ENCODE measurements at regions not wholly inside any gene's neighbourhood (a gene's known extent, or its start where the extent isn't known, plus 50 kb on each side); places are given as distances from the start of the nearest gene placed in this dataset.
A peak's percentile ranks its signal among the peaks of the same experiment; 100 is the strongest.

- TF ChIP-seq EZH2 (IDR thresholded peaks at IDR 0.05; ENCODE audit: insufficient read depth, poor library complexity, severe bottlenecking) (no peak), EZH2phosphoT487 (IDR thresholded peaks at IDR 0.05; ENCODE audit: insufficient read depth, low read depth) (peak; percentile 97)
Measured at GRCh38 chr2:228768818-228769217, 502.3 kb downstream of the PID1 start.
